HepG2 (cell line): ENCODE measurements at regions not wholly inside any gene's neighbourhood (a gene's known extent, or its start where the extent isn't known, plus 50 kb on each side); places are given as distances from the start of the nearest gene placed in this dataset.

Source experiments
- ATAC-seq: fragments of 200-7000 bp; cut with Tn5 transposase; 3 replicates; pipeline ENCODE4 v1.9.1; 2020; ENCODE audit warnings: mild to moderate bottlenecking, moderate library complexity
- BruUV-seq: library from RNA; stranded (reverse); fragments of 400-500 nt; replicated peaks from 2 replicates; lab custom pipeline; 2021; lab: Mats Ljungman, UMichigan
- CTCF ChIA-PET: fragments of 300-600 bp; formaldehyde crosslinking; extraction: SDS; loops from one replicate; lab custom pipeline; 2021; ENCODE audit warnings: low total read pairs, inconsistent platforms, low intra/inter-chr PET ratio; lab: Yijun Ruan, JAX
- POLR2A ChIA-PET: fragments of 350-600 bp; sonication (Branson Sonifier 250); formaldehyde crosslinking; loops from one replicate; lab custom pipeline; 2020; ENCODE audit warnings: antibody characterized with exemption, inconsistent platforms; lab: Yijun Ruan, JAX
- DNase-seq: peaks from one replicate; pipeline ENCODE4 v3.0.0-alpha.2; 2015; ENCODE audit warnings: low spot score
- FAIRE-seq: peaks from 3 replicates; lab custom pipeline; 2011; peaks lifted over from hg19 to GRCh38; lab: Jason Lieb, UNC
- H2AFZ ChIP-seq: one replicate; pipeline ENCODE4 v1.6.1; 2011; ENCODE audit warnings: low read length, inconsistent platforms
- H3K27ac ChIP-seq: fragments of 300-600 bp; 3 replicates; pipeline ENCODE4 v1.8.0; 2011; ENCODE audit warnings: mixed run types, mild to moderate bottlenecking, mixed read lengths, low read length, inconsistent platforms; ENCODE audit not compliant: insufficient read depth; ENCODE audit errors: extremely low read length
- H3K27me3 ChIP-seq, 2 experiments: fragments of 200-600 bp in 1 of 2; 2 replicates in 1 of 2; 3 replicates in 1 of 2; pipeline versions ENCODE4 v1.6.0 to v1.8.0; 2011; ENCODE audit warnings: low read length in 2 of 2, mild to moderate bottlenecking in 2 of 2, moderate library complexity in 2 of 2, inconsistent platforms in 1 of 2; ENCODE audit not compliant: insufficient read depth in 2 of 2, control insufficient read depth in 1 of 2
- H3K36me3 ChIP-seq, 2 experiments: fragments of 200-600 bp in 1 of 2; replicated peaks in 1 of 2; 2 replicates in 1 of 2; 3 replicates in 1 of 2; pipeline versions ENCODE4 v1.5.1 to v1.8.0; 2011; ENCODE audit warnings: low read length in 2 of 2, inconsistent platforms in 1 of 2; ENCODE audit not compliant: insufficient read depth in 2 of 2, control insufficient read depth in 1 of 2
- H3K4me1 ChIP-seq: 2 replicates; pipeline ENCODE4 v1.5.1; 2012; ENCODE audit warnings: low read length, inconsistent platforms; ENCODE audit not compliant: insufficient read depth
- H3K4me2 ChIP-seq: 2 replicates; pipeline ENCODE4 v1.6.0; 2011; ENCODE audit warnings: low read depth, low read length, inconsistent platforms
- H3K4me3 ChIP-seq, 3 experiments: fragments of 200-600 bp in 1 of 3; sonication (generic), shearing (Covaris generic) in 1 of 3; replicated peaks in 1 of 3; 2 replicates each; pipeline ENCODE4 v1.5.1; 2011 to 2016; ENCODE audit warnings: low read length in 3 of 3, inconsistent platforms in 2 of 3, low read depth in 2 of 3, mild to moderate bottlenecking in 2 of 3, control low read depth in 1 of 3, mixed read lengths in 1 of 3; ENCODE audit not compliant: insufficient read depth in 1 of 3
- H3K79me2 ChIP-seq: one replicate; pipeline ENCODE4 v1.6.1; 2011; ENCODE audit warnings: low read length, inconsistent platforms; ENCODE audit not compliant: insufficient read depth
- H3K9ac ChIP-seq: 2 replicates; pipeline ENCODE4 v1.6.0; 2011; ENCODE audit warnings: mild to moderate bottlenecking, low read depth, low read length, inconsistent platforms; ENCODE audit not compliant: insufficient read depth
- H3K9me3 ChIP-seq: 2 replicates; pipeline ENCODE4 v1.5.1; 2012; ENCODE audit warnings: mild to moderate bottlenecking, low read length
- H4K20me1 ChIP-seq: 2 replicates; pipeline ENCODE4 v1.6.0; 2011; ENCODE audit warnings: inconsistent platforms, mild to moderate bottlenecking, low read length, moderate library complexity; ENCODE audit not compliant: insufficient read depth
- HDAC6 ChIP-seq: fragments of 200-600 bp; sonication (generic); IDR thresholded peaks from 2 replicates; pipeline ENCODE4 v1.7.0; 2017; ENCODE audit warnings: mild to moderate bottlenecking, antibody characterized with exemption, low read length, low read depth
- KDM2A ChIP-seq: sonication (generic); formaldehyde crosslinking; IDR thresholded peaks from 2 replicates; pipeline ENCODE4 v1.4.0; 2020; ENCODE audit warnings: low read depth, missing genetic modification reagents, borderline replicate concordance
- RAD21 ChIP-seq: fragments of 450-650 bp; formaldehyde crosslinking; IDR thresholded peaks from 2 replicates; pipeline ENCODE4 v1.5.0; 2020; ENCODE audit warnings: mild to moderate bottlenecking
- SMC3 ChIP-seq: IDR thresholded peaks from 2 replicates; pipeline ENCODE4 v1.6.1; 2011; ENCODE audit warnings: low read length, improper control_type of control experiment
- SOX13 ChIP-seq, 3 experiments: fragments of 450-650 bp in 1 of 3; sonication (generic) in 1 of 3; formaldehyde crosslinking in 1 of 3; IDR thresholded peaks in 2 of 3; conservative IDR thresholded peaks in 1 of 3; 2 replicates each; pipeline versions ENCODE4 v1.5.0 to v1.6.1; 2016 to 2020; ENCODE audit warnings: antibody characterized with exemption in 1 of 3, mild to moderate bottlenecking in 1 of 3, missing compliant biosample characterization in 1 of 3, missing genetic modification reagents in 1 of 3, moderate library complexity in 1 of 3
- STAG1 ChIP-seq: sonication (generic); formaldehyde crosslinking; IDR thresholded peaks from 2 replicates; pipeline ENCODE4 v1.4.0; 2020; ENCODE audit warnings: missing genetic modification reagents
- TEAD3 ChIP-seq: optimal IDR thresholded peaks from 2 replicates; pipeline ENCODE3; 2016; ENCODE audit warnings: borderline replicate concordance
- ZFX ChIP-seq: sonication (generic); formaldehyde crosslinking; IDR thresholded peaks from 2 replicates; pipeline ENCODE4 v1.4.0; 2020; ENCODE audit warnings: mild to moderate bottlenecking, low read depth, missing genetic modification reagents, moderate library complexity
- ZNF138 ChIP-seq: sonication (generic); formaldehyde crosslinking; IDR thresholded peaks from 2 replicates; pipeline ENCODE4 v1.5.0; 2020; ENCODE audit warnings: mild to moderate bottlenecking, low read depth, missing genetic modification reagents
- WGBS: methylation state at CpG from one replicate; pipeline ENCODE4 v1.1.6; 2017; ENCODE audit warnings: low lambda C conversion rate; 5-methylcytosine and 5-hydroxymethylcytosine counted together
- in situ Hi-C: cut with HindIII; loops from 2 replicates; pipeline ENCODE4 v1.10.0; 2017; ENCODE audit warnings: low pct_unique_long_range_greater_than_20kb; ENCODE audit not compliant: extremely low pct_ligation_motif_present
- intact Hi-C: fragments of 100-400 bp; cut with micrococcal nuclease; formaldehyde crosslinking; loops from one replicate; pipeline ENCODE4 v1.10.0; 2022; ENCODE audit not compliant: unreplicated experiment
- TF ChIP-seq, protein P1 (sequence below): sonication (generic); formaldehyde crosslinking; IDR thresholded peaks from 2 replicates; pipeline ENCODE4 v1.5.0; 2020; ENCODE audit warnings: mild to moderate bottlenecking, missing genetic modification reagents, moderate library complexity
- TF ChIP-seq, protein P2 (sequence below): sonication (generic); formaldehyde crosslinking; IDR thresholded peaks from 2 replicates; pipeline ENCODE4 v1.4.0; 2020; ENCODE audit warnings: missing genetic modification reagents
- TF ChIP-seq, protein P3 (sequence below): IDR thresholded peaks from 2 replicates; pipeline ENCODE4 v1.6.1; 2016

DNA sequence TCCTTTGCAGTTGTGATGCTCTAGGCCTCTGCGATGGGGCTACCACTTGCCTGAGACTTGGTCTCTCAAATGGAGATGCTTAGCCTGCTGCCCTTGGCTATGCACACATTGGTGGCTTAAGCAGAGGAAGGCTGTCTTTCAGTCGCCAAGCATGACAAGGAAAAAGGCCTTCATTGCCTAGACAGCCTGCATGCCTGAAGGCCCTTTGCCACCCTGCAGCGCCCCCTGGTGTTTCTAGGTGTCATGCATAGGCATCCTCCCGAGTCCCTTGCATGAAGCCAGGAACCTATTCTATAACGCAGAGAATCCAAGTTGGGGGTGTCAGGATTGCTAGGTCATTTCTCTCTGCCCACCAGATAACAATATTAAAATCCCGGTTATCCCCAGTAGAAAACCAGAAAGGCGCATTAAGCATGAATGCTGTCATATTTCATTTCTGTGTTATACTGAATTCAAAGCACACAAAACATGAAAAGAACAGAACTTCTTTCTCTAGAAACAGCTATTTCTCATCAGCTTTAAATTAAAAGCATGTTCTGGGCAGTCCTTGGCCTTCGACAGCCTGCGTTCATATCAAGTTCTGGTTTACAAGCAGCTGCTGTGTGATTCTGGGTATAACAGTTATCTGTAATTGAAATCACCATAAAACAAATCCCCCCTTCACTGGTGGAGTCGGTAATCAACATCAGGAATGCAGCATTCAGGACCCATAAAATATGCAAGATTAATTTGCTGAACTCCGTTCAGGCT, 59.7 kb upstream of the TRPC7 start:
- Histone ChIP-seq H3K4me1 (no peaks in the 10 kb centered on the region), H2AFZ (no peak overlapping the region), H3K27me3 (no peaks in the 10 kb centered on the region; a peak in 1 of 5 replicates)
- intact Hi-C loops = loop anchor here (1.0 to 10.0 kb wide), 3 partner anchors 50 to 538 kb away; no protein-coding TSS in a partner anchor
- 8% methylated on average over 11 of the region's 11 CpGs for WGBS
- TF ChIP-seq TEAD3 (CRISPR knock-in tag) (peak; percentile 27), SMC3 (peak; percentile 90), SOX13 (IDR thresholded peaks at IDR 0.05) (no peak), SOX13 (CRISPR knock-in tag; conservative IDR thresholded peaks at IDR 0.05 in 1 of 2, IDR thresholded peaks at IDR 0.05 in 1 of 2) (no peak), RAD21 (CRISPR knock-in tag) (peak; percentile 41; the same call in 1 of the 2 replicates), HDAC6 (no peak), KDM2A (CRISPR knock-in tag) (peak; percentile 37; the same call in 1 of the 2 replicates), ZNF138 (no peak), ZFX (CRISPR knock-in tag) (peak; percentile 30; the same call in 1 of the 2 replicates), STAG1 (CRISPR knock-in tag) (peak; percentile 79)
- TF ChIP-seq, protein P1, sequence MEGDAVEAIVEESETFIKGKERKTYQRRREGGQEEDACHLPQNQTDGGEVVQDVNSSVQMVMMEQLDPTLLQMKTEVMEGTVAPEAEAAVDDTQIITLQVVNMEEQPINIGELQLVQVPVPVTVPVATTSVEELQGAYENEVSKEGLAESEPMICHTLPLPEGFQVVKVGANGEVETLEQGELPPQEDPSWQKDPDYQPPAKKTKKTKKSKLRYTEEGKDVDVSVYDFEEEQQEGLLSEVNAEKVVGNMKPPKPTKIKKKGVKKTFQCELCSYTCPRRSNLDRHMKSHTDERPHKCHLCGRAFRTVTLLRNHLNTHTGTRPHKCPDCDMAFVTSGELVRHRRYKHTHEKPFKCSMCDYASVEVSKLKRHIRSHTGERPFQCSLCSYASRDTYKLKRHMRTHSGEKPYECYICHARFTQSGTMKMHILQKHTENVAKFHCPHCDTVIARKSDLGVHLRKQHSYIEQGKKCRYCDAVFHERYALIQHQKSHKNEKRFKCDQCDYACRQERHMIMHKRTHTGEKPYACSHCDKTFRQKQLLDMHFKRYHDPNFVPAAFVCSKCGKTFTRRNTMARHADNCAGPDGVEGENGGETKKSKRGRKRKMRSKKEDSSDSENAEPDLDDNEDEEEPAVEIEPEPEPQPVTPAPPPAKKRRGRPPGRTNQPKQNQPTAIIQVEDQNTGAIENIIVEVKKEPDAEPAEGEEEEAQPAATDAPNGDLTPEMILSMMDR (CRISPR knock-in tag) = peak; percentile 83
- TF ChIP-seq, protein P2, sequence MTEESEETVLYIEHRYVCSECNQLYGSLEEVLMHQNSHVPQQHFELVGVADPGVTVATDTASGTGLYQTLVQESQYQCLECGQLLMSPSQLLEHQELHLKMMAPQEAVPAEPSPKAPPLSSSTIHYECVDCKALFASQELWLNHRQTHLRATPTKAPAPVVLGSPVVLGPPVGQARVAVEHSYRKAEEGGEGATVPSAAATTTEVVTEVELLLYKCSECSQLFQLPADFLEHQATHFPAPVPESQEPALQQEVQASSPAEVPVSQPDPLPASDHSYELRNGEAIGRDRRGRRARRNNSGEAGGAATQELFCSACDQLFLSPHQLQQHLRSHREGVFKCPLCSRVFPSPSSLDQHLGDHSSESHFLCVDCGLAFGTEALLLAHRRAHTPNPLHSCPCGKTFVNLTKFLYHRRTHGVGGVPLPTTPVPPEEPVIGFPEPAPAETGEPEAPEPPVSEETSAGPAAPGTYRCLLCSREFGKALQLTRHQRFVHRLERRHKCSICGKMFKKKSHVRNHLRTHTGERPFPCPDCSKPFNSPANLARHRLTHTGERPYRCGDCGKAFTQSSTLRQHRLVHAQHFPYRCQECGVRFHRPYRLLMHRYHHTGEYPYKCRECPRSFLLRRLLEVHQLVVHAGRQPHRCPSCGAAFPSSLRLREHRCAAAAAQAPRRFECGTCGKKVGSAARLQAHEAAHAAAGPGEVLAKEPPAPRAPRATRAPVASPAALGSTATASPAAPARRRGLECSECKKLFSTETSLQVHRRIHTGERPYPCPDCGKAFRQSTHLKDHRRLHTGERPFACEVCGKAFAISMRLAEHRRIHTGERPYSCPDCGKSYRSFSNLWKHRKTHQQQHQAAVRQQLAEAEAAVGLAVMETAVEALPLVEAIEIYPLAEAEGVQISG (CRISPR knock-in tag) = peak; percentile 74
- TF ChIP-seq, protein P3, sequence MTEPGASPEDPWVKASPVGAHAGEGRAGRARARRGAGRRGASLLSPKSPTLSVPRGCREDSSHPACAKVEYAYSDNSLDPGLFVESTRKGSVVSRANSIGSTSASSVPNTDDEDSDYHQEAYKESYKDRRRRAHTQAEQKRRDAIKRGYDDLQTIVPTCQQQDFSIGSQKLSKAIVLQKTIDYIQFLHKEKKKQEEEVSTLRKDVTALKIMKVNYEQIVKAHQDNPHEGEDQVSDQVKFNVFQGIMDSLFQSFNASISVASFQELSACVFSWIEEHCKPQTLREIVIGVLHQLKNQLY (CRISPR knock-in tag) = no peak
- TF ChIP-seq, all 625 proteins: peak for 8
- CTCF ChIA-PET = interaction anchor here (1.1 to 3.2 kb wide), 2 partner anchors 174 to 176 kb away, joined by 3 to 25 read pairs; no protein-coding TSS in a partner anchor
- no peak overlapping the region for H3K4me3 ChIP-seq
- ATAC-seq = peak; percentile 97
- DNase-seq = peak; percentile 56
- POLR2A ChIA-PET = no interaction called here
- no peak overlapping the region for H3K4me2 ChIP-seq
- no peaks in the 10 kb centered on the region for H4K20me1 ChIP-seq
- no peaks in the 10 kb centered on the region for H3K36me3 ChIP-seq
- in situ Hi-C loops = loop anchor here (5.0 to 25.0 kb wide), 2 partner anchors 178 to 563 kb away; no protein-coding TSS in a partner anchor
- no peaks in the 10 kb centered on the region for H3K9me3 ChIP-seq
- H3K27ac ChIP-seq = no peak overlapping the region
- BruUV-seq = no TSS peak
- peak; percentile 64 for FAIRE-seq
- no peaks in the 10 kb centered on the region for H3K79me2 ChIP-seq
- no peak overlapping the region for H3K9ac ChIP-seq
